Fibroblast of lung (primary cell): ENCODE measurements at regions not wholly inside any gene's neighbourhood (a gene's known extent, or its start where the extent isn't known, plus 50 kb on each side); places are given as distances from the start of the nearest gene placed in this dataset.
"Not testable (repeated sequence)": the region's sequence is repeated elsewhere in the genome, so short reads cannot be mapped to it uniquely, and the experiment has no call there.

Experiments used
- DNase-seq, 2 donors: peaks; one replicate each; pipeline versions ENCODE4 v3.0.0 to v3.0.0-alpha.2; 2010; ENCODE audit warnings: low read depth in 2 of 2
- H2AFZ ChIP-seq: 2 replicates; pipeline ENCODE4 v1.5.1; 2012; ENCODE audit warnings: low read length, control low read depth, inconsistent platforms
- H3K27ac ChIP-seq: 2 replicates; pipeline ENCODE4 v1.5.1; 2011; ENCODE audit warnings: low read length, control low read depth; ENCODE audit not compliant: insufficient read depth
- H3K27me3 ChIP-seq: 2 replicates; pipeline ENCODE4 v1.5.1; 2011; ENCODE audit warnings: mild to moderate bottlenecking, low read length; ENCODE audit not compliant: control insufficient read depth, insufficient read depth
- H3K36me3 ChIP-seq: 2 replicates; pipeline ENCODE4 v1.5.1; 2011; ENCODE audit warnings: low read length; ENCODE audit not compliant: control insufficient read depth, insufficient read depth
- H3K4me1 ChIP-seq: 2 replicates; pipeline ENCODE4 v1.5.1; 2011; ENCODE audit warnings: low read length; ENCODE audit not compliant: control insufficient read depth, insufficient read depth; ENCODE audit errors: extremely low read depth
- H3K4me2 ChIP-seq: 2 replicates; pipeline ENCODE4 v1.5.1; 2011; ENCODE audit warnings: low read length, control low read depth; ENCODE audit not compliant: insufficient read depth; ENCODE audit errors: extremely low read depth
- H3K4me3 ChIP-seq, 4 experiments: fragments of 200-600 bp in 1 of 4; sonication (generic) in 1 of 4; replicated peaks in 1 of 4; 2 replicates each; pipeline ENCODE4 v1.5.1; 2011 to 2016; ENCODE audit warnings: low read length in 4 of 4, low read depth in 3 of 4, mild to moderate bottlenecking in 3 of 4, control low read depth in 2 of 4, inconsistent platforms in 1 of 4, mixed read lengths in 1 of 4; ENCODE audit not compliant: insufficient read depth in 1 of 4; ENCODE audit errors: control extremely low read depth in 1 of 4
- H3K79me2 ChIP-seq: 2 replicates; pipeline ENCODE4 v1.5.1; 2012; ENCODE audit warnings: mild to moderate bottlenecking, low read length, inconsistent platforms; ENCODE audit not compliant: control insufficient read depth, insufficient read depth
- H3K9ac ChIP-seq: 2 replicates; pipeline ENCODE4 v1.5.1; 2011; ENCODE audit warnings: mild to moderate bottlenecking, low read length, control low read depth; ENCODE audit not compliant: insufficient read depth
- H3K9me3 ChIP-seq: 2 replicates; pipeline ENCODE4 v1.5.1; 2012; ENCODE audit warnings: low read depth, low read length; ENCODE audit not compliant: control insufficient read depth, insufficient read depth
- H4K20me1 ChIP-seq: 2 replicates; pipeline ENCODE4 v1.5.1; 2011; ENCODE audit warnings: low read length; ENCODE audit not compliant: control insufficient read depth, insufficient read depth; ENCODE audit errors: extremely low read depth
- EZH2 ChIP-seq: IDR thresholded peaks from 2 replicates; pipeline ENCODE4 v1.5.1; 2012; ENCODE audit warnings: low read length, control low read depth, mild to moderate bottlenecking; ENCODE audit errors: missing control alignments
- TF ChIP-seq, protein P1 (sequence below), 2 donors: IDR thresholded peaks in 1 of 2; conservative IDR thresholded peaks in 1 of 2; 1 replicate in 1 of 2; 2 replicates in 1 of 2; pipeline ENCODE4 v1.5.1; 2011 to 2012; ENCODE audit warnings: low read length in 2 of 2, control low read depth in 1 of 2, inconsistent platforms in 1 of 2, low read depth in 1 of 2, mild to moderate bottlenecking in 1 of 2

DNA sequence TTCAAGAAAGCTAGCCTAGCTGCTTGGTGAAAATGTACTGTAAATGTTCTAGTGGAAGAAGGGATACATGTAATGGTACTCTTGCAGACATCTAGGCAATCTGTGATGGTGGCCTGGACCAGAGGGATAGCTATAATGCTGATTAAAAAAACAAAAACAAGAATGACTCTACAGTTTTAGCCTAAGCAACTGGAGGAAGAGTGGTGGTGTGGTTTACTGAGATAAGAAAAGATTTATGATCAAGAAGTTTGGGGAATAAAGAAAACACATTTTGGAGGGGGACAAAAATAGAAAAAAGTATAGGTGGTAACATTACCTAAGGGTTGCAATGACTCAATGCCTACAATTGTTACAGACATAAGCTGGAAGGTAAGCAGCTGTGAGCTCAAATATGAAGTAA is 1080.7 kb upstream of the CELF4 start:
- H3K36me3 ChIP-seq = no peaks in the 10 kb centered on the region
- no peak overlapping the region for H2AFZ ChIP-seq
- H3K4me2 ChIP-seq = no peak overlapping the region
- no peak for DNase-seq
- no peaks in the 10 kb centered on the region for H3K9me3 ChIP-seq
- no peak overlapping the region for H3K27ac ChIP-seq
- H3K9ac ChIP-seq = no peak overlapping the region
- TF ChIP-seq EZH2 = no peak
- TF ChIP-seq, protein P1, sequence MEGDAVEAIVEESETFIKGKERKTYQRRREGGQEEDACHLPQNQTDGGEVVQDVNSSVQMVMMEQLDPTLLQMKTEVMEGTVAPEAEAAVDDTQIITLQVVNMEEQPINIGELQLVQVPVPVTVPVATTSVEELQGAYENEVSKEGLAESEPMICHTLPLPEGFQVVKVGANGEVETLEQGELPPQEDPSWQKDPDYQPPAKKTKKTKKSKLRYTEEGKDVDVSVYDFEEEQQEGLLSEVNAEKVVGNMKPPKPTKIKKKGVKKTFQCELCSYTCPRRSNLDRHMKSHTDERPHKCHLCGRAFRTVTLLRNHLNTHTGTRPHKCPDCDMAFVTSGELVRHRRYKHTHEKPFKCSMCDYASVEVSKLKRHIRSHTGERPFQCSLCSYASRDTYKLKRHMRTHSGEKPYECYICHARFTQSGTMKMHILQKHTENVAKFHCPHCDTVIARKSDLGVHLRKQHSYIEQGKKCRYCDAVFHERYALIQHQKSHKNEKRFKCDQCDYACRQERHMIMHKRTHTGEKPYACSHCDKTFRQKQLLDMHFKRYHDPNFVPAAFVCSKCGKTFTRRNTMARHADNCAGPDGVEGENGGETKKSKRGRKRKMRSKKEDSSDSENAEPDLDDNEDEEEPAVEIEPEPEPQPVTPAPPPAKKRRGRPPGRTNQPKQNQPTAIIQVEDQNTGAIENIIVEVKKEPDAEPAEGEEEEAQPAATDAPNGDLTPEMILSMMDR (conservative IDR thresholded peaks at IDR 0.05 in 1 of 2, IDR thresholded peaks at IDR 0.05 in 1 of 2; ENCODE audit: low read depth in 1 of 2, low read length in 2 of 2) = no peak
- no peak overlapping the region for H3K4me3 ChIP-seq
- H3K4me1 ChIP-seq = no peaks in the 10 kb centered on the region
- H3K79me2 ChIP-seq = no peaks in the 10 kb centered on the region
- H3K27me3 ChIP-seq = no peaks in the 10 kb centered on the region
- H4K20me1 ChIP-seq = no peaks in the 10 kb centered on the region

DNA sequence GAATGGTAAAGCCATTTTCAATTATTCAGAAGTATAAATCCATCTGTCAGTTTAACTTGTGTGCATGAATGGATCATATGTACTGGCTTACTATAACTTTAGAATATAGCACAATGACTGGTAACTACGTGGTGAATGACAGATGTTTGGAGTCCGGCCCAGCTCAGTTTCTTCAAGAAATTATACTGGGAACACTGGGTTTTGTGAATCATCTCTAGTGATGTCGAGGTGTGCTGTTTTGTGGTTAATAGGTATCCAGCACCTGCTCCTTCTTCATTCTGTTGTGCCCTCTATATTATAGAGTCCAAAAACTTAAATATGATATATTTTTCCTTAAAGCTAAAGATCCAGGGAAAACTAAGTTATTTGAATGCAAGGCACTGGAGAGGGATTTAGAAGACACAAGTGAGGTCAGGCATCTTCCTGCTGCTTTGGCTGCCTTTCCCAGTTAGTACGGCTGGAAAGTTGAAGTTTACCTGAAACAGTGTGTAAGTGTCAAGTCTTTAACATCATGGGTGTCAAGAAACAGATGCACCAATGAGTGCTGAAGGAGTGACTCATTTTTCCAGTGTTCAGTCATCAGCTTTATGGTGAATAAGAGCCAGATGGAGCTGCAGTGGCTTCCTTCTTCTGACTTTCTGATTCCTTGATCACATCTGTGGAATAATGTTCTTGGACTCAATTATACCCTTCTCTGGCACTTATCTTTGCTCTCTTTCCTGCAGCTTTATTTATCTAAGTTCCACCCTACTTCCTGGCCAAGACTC is 1079.5 kb upstream of the CELF4 start:
- no peak overlapping the region for H2AFZ ChIP-seq
- H3K4me2 ChIP-seq = no peak overlapping the region
- DNase-seq = no peak
- no peaks in the 10 kb centered on the region for H4K20me1 ChIP-seq
- TF ChIP-seq EZH2 = no peak
- TF ChIP-seq, protein P1 (conservative IDR thresholded peaks at IDR 0.05 in 1 of 2, IDR thresholded peaks at IDR 0.05 in 1 of 2; ENCODE audit: low read depth in 1 of 2, low read length in 2 of 2) = no peak
- no peaks in the 10 kb centered on the region for H3K79me2 ChIP-seq
- H3K27me3 ChIP-seq = no peaks in the 10 kb centered on the region
- H3K36me3 ChIP-seq = no peaks in the 10 kb centered on the region
- H3K27ac ChIP-seq = no peak overlapping the region
- H3K9ac ChIP-seq = no peak overlapping the region
- no peaks in the 10 kb centered on the region for H3K9me3 ChIP-seq
- no peak overlapping the region for H3K4me3 ChIP-seq
- no peaks in the 10 kb centered on the region for H3K4me1 ChIP-seq

DNA sequence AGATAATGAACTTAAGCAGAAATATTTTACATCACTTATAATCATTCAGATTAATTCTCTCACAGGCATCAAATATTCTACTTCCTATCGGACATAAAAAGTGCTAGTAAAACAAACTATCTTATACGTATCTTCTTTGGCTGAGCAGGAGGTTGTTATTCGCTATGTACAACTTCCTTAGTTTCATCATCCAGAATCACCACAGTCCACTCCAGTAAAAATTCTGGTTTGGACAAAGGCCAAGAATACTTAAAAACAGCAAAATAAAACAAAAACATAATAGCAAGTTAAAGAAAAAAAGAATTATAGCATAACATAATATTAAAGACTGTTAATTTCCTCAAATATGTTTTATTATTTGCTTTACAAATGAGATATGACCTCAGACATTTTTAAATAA is 1077.1 kb upstream of the CELF4 start:
- H3K79me2 ChIP-seq = no peaks in the 10 kb centered on the region
- no peak overlapping the region for H3K9ac ChIP-seq
- H2AFZ ChIP-seq = no peak overlapping the region
- H3K4me2 ChIP-seq = no peak overlapping the region
- H3K9me3 ChIP-seq = no peaks in the 10 kb centered on the region
- H3K4me3 ChIP-seq = no peak overlapping the region
- H3K27me3 ChIP-seq = no peaks in the 10 kb centered on the region
- TF ChIP-seq, protein P1 (conservative IDR thresholded peaks at IDR 0.05 in 1 of 2, IDR thresholded peaks at IDR 0.05 in 1 of 2; ENCODE audit: low read depth in 1 of 2, low read length in 2 of 2) = no peak
- TF ChIP-seq EZH2 = no peak
- no peak for DNase-seq
- H3K4me1 ChIP-seq = no peaks in the 10 kb centered on the region
- H3K27ac ChIP-seq = no peak overlapping the region
- H3K36me3 ChIP-seq = no peaks in the 10 kb centered on the region
- H4K20me1 ChIP-seq = no peaks in the 10 kb centered on the region

DNA sequence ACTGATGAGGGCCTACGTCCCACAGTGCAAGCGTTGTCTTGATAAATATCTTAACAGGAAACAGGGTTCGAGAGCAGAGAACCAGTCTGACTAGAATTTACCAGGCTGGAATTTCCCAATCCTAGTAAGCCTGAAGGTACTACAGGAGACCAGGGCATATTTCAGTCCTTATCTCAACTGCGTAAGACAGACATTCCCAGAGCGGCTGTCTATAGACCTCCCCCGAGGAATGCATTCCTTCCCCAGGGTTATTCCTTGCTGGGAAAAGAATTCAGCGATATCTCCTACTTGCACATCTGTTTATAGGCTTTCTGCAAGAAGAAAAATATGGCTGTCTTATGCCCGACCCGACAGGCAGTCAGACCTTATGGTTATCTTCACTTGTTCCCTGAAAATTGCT is 1074.1 kb upstream of the CELF4 start:
- not testable (repeated sequence) for H3K9ac ChIP-seq, H3K9me3 ChIP-seq, H3K27me3 ChIP-seq, H3K27ac ChIP-seq, H4K20me1 ChIP-seq, H3K4me1 ChIP-seq, H3K79me2 ChIP-seq, DNase-seq, H3K4me3 ChIP-seq, H2AFZ ChIP-seq, H3K4me2 ChIP-seq, H3K36me3 ChIP-seq
